MG63 (cell line): ENCODE measurements at regions not wholly inside any gene's neighbourhood (a gene's known extent, or its start where the extent isn't known, plus 50 kb on each side); places are given as distances from the start of the nearest gene placed in this dataset.

Experiments
- DNase-seq: peaks from one replicate; pipeline ENCODE4 v3.0.0-alpha.2; 2020
- H3K27me3 ChIP-seq: fragments of 250-450 bp; sonication (Bioruptor Pico); 2 replicates; pipeline ENCODE4 v1.5.1; 2020; ENCODE audit warnings: mild to moderate bottlenecking, moderate library complexity
- H3K36me3 ChIP-seq: fragments of 250-450 bp; sonication (Bioruptor Pico); 2 replicates; pipeline ENCODE4 v1.5.1; 2020; ENCODE audit warnings: mild to moderate bottlenecking, moderate library complexity
- H3K4me3 ChIP-seq: fragments of 250-450 bp; sonication (Bioruptor Pico); 2 replicates; pipeline ENCODE4 v1.5.1; 2020; ENCODE audit warnings: mild to moderate bottlenecking, moderate library complexity
- H3K9me3 ChIP-seq: fragments of 250-450 bp; sonication (Bioruptor Pico); 2 replicates; pipeline ENCODE4 v1.5.1; 2020; ENCODE audit warnings: mild to moderate bottlenecking, moderate library complexity

- Histone ChIP-seq H3K9me3 (no peaks in the 10 kb centered on the region), H3K27me3 (no peaks in the 10 kb centered on the region), H3K4me3 (no peak overlapping the region), H3K36me3 (no peaks in the 10 kb centered on the region)
- DNase-seq, result peak; percentile 44
Measured at GRCh38 chr21:28099001-28099705, 893.5 kb downstream of the LTN1 start.

- H3K36me3 ChIP-seq, result no peaks in the 10 kb centered on the region
- no peaks in the 10 kb centered on the region for H3K27me3 ChIP-seq
- H3K4me3 ChIP-seq, result no peak overlapping the region
- no peak for DNase-seq
- H3K9me3 ChIP-seq, result 0 out of 2 replicates have a peak, but pooled peaks cover 2% of the 10 kb centered on the region
Measured at GRCh38 chr21:28091466-28091865, 901.2 kb downstream of the LTN1 start.

- no peaks in the 10 kb centered on the region for H3K27me3 ChIP-seq
- DNase-seq, result no peak
- no peak overlapping the region for H3K4me3 ChIP-seq
- H3K36me3 ChIP-seq, result no peaks in the 10 kb centered on the region
- 0 out of 2 replicates have a peak, but pooled peaks cover 2% of the 10 kb centered on the region for H3K9me3 ChIP-seq
Measured at GRCh38 chr21:28090546-28090945, 902.1 kb downstream of the LTN1 start.

GRCh38 chr21:28089599-28090441 is 902.9 kb downstream of the LTN1 start:
- Histone ChIP-seq H3K4me3 (no peak overlapping the region), H3K9me3 (0 out of 2 replicates have a peak, but pooled peaks cover 2% of the 10 kb centered on the region), H3K27me3 (no peaks in the 10 kb centered on the region), H3K36me3 (no peaks in the 10 kb centered on the region)
- DNase-seq, result no peak

GRCh38 chr21:28086861-28087581 is 905.7 kb downstream of the LTN1 start:
- no peaks in the 10 kb centered on the region for H3K36me3 ChIP-seq
- no peak overlapping the region for H3K4me3 ChIP-seq
- 0 out of 2 replicates have a peak, but pooled peaks cover 2% of the 10 kb centered on the region for H3K9me3 ChIP-seq
- no peak for DNase-seq
- no peaks in the 10 kb centered on the region for H3K27me3 ChIP-seq

GRCh38 chr21:28084951-28085350 is 907.7 kb downstream of the LTN1 start:
- H3K4me3 ChIP-seq, result no peak overlapping the region
- no peaks in the 10 kb centered on the region for H3K36me3 ChIP-seq
- no peak for DNase-seq
- H3K27me3 ChIP-seq, result no peaks in the 10 kb centered on the region
- 0 out of 2 replicates have a peak, but pooled peaks cover 2% of the 10 kb centered on the region for H3K9me3 ChIP-seq

- H3K36me3 ChIP-seq, result no peaks in the 10 kb centered on the region
- no peak for DNase-seq
- no peaks in the 10 kb centered on the region for H3K27me3 ChIP-seq
- 0 out of 2 replicates have a peak, but pooled peaks cover 2% of the 10 kb centered on the region for H3K9me3 ChIP-seq
- no peak overlapping the region for H3K4me3 ChIP-seq
Measured at GRCh38 chr21:28083350-28083749, 909.3 kb downstream of the LTN1 start.

- no peak for DNase-seq
- H3K9me3 ChIP-seq, result no peaks in the 10 kb centered on the region
- no peaks in the 10 kb centered on the region for H3K27me3 ChIP-seq
- no peaks in the 10 kb centered on the region for H3K36me3 ChIP-seq
- H3K4me3 ChIP-seq, result no peak overlapping the region
Measured at GRCh38 chr21:28078126-28078525, 914.6 kb downstream of the LTN1 start.

GRCh38 chr21:28074676-28075075 is 918.0 kb downstream of the LTN1 start:
- DNase-seq, result no peak
- Histone ChIP-seq H3K36me3 (no peaks in the 10 kb centered on the region), H3K27me3 (no peaks in the 10 kb centered on the region), H3K9me3 (no peaks in the 10 kb centered on the region), H3K4me3 (no peak overlapping the region)

- Histone ChIP-seq H3K27me3 (no peaks in the 10 kb centered on the region), H3K4me3 (no peak overlapping the region), H3K36me3 (no peaks in the 10 kb centered on the region), H3K9me3 (no peaks in the 10 kb centered on the region)
- DNase-seq, result no peak
Measured at GRCh38 chr21:28072601-28073000, 920.1 kb downstream of the LTN1 start.

GRCh38 chr21:28069450-28069923 is 923.2 kb downstream of the LTN1 start:
- Histone ChIP-seq H3K27me3 (no peaks in the 10 kb centered on the region), H3K4me3 (no peak overlapping the region), H3K36me3 (no peaks in the 10 kb centered on the region), H3K9me3 (no peaks in the 10 kb centered on the region)
- DNase-seq, result peak; percentile 5

- H3K9me3 ChIP-seq, result no peaks in the 10 kb centered on the region
- no peaks in the 10 kb centered on the region for H3K27me3 ChIP-seq
- DNase-seq, result no peak
- H3K4me3 ChIP-seq, result no peak overlapping the region
- H3K36me3 ChIP-seq, result no peaks in the 10 kb centered on the region
Measured at GRCh38 chr21:28068455-28069358, 924.0 kb downstream of the LTN1 start.

- H3K9me3 ChIP-seq, result no peaks in the 10 kb centered on the region
- H3K4me3 ChIP-seq, result no peak overlapping the region
- no peaks in the 10 kb centered on the region for H3K36me3 ChIP-seq
- H3K27me3 ChIP-seq, result no peaks in the 10 kb centered on the region
- no peak for DNase-seq
Measured at GRCh38 chr21:28066596-28067387, 925.9 kb downstream of the LTN1 start.

- no peaks in the 10 kb centered on the region for H3K9me3 ChIP-seq
- no peak for DNase-seq
- no peak overlapping the region for H3K4me3 ChIP-seq
- H3K27me3 ChIP-seq, result no peaks in the 10 kb centered on the region
- H3K36me3 ChIP-seq, result no peaks in the 10 kb centered on the region
Measured at GRCh38 chr21:28066076-28066475, 926.6 kb downstream of the LTN1 start.
